ENCODE measurements at regions not wholly inside any gene's neighbourhood (a gene's known extent, or its start where the extent isn't known, plus 50 kb on each side); places are given as distances from the start of the nearest gene placed in this dataset.

GRCh38 chr1:168474322-168474721, 69.5 kb downstream of the XCL2 start:
- no peak overlapping the region for H3K27ac ChIP-seq (ENCODE audit: control insufficient read depth, insufficient read depth)
- in situ Hi-C loops (cut with MboI), result no loop called here
- no TSS peak for BruUV-seq (replicated peaks)
- RAD21 ChIA-PET (ENCODE audit: unreplicated experiment), result no interaction called here
- intact Hi-C loops (cut with micrococcal nuclease; ENCODE audit: unreplicated experiment), result no loop called here
- SMC1A ChIA-PET (ENCODE audit: uncharacterized antibody, unreplicated experiment), result interaction anchor here (0.9 kb wide), 2 partner anchors 10 to 659 kb away, joined by 3 read pairs; no protein-coding TSS in a partner anchor
- no peak for ATAC-seq
- H3K36me3 ChIP-seq (ENCODE audit: control insufficient read depth in 2 of 2, insufficient read depth in 2 of 2, low read length in 1 of 2), result no peaks in the 10 kb centered on the region
- no peak for FAIRE-seq
- 17% methylated on average over 1 of the region's 1 CpG for whole genome bisulfite sequencing (ENCODE audit: insufficient coverage, insufficient replicate concordance, low lambda C conversion rate, missing lambda C conversion rate)
- no peak overlapping the region for H2AFZ ChIP-seq (ENCODE audit: control insufficient read depth, low read depth, low read length)
- DNase-seq (ENCODE audit: low read depth, low spot score), result no peak
- peaks cover 6% of the 10 kb centered on the region; the same call in 2 of the 3 replicates for H3K9me3 ChIP-seq (replicated peaks; ENCODE audit: control insufficient read depth, insufficient read depth, low read length)
- no peak overlapping the region for H3K4me2 ChIP-seq (ENCODE audit: control insufficient read depth, insufficient read depth)
- no peaks in the 10 kb centered on the region for H3K27me3 ChIP-seq (replicated peaks in 1 of 2; ENCODE audit: control insufficient read depth in 2 of 2, insufficient read depth in 2 of 2, low read length in 1 of 2)
- no peaks in the 10 kb centered on the region for H4K20me1 ChIP-seq (ENCODE audit: control insufficient read depth, insufficient read depth)
- H3K4me3 ChIP-seq, result no peak overlapping the region
- H3K79me2 ChIP-seq (ENCODE audit: control insufficient read depth, insufficient read depth, low read length), result no peaks in the 10 kb centered on the region
- CTCF ChIA-PET, result interaction anchor here (1.4 kb wide), 1 partner anchor 8 kb away, joined by 3 read pairs; no protein-coding TSS in a partner anchor
- no peaks in the 10 kb centered on the region for H3K4me1 ChIP-seq (ENCODE audit: control insufficient read depth, insufficient read depth, low read length)
- no peak overlapping the region for H3K9ac ChIP-seq (ENCODE audit: control insufficient read depth, insufficient read depth, low read length)
- POLR2A ChIA-PET, result no interaction called here
- TF ChIP-seq E2F8 (IDR thresholded peaks at IDR 0.05; ENCODE audit: low read depth, partially characterized antibody) (no peak), JUND (IDR thresholded peaks at IDR 0.05; ENCODE audit: low read depth, low read length) (no peak), SMAD5 (IDR thresholded peaks at IDR 0.05; ENCODE audit: low read depth) (no peak), BCLAF1 (IDR thresholded peaks at IDR 0.05) (no peak), PRDM15 (CRISPR knock-in tag; IDR thresholded peaks at IDR 0.05) (no peak), DPF2 (IDR thresholded peaks at IDR 0.05) (no peak), ATF7 (IDR thresholded peaks at IDR 0.05; ENCODE audit: low read depth) (no peak), CHD4 (IDR thresholded peaks at IDR 0.05) (no peak), RAD21 (IDR thresholded peaks at IDR 0.05; ENCODE audit: insufficient read depth, low read depth, low read length) (no peak), IKZF1 (conservative IDR thresholded peaks at IDR 0.05) (no peak), HDAC6 (IDR thresholded peaks at IDR 0.05; ENCODE audit: unreplicated experiment) (no peak)
- TF ChIP-seq, protein P1, sequence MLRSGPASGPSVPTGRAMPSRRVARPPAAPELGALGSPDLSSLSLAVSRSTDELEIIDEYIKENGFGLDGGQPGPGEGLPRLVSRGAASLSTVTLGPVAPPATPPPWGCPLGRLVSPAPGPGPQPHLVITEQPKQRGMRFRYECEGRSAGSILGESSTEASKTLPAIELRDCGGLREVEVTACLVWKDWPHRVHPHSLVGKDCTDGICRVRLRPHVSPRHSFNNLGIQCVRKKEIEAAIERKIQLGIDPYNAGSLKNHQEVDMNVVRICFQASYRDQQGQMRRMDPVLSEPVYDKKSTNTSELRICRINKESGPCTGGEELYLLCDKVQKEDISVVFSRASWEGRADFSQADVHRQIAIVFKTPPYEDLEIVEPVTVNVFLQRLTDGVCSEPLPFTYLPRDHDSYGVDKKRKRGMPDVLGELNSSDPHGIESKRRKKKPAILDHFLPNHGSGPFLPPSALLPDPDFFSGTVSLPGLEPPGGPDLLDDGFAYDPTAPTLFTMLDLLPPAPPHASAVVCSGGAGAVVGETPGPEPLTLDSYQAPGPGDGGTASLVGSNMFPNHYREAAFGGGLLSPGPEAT (IDR thresholded peaks at IDR 0.05; ENCODE audit: low read depth), result no peak
- TF ChIP-seq, protein P2, sequence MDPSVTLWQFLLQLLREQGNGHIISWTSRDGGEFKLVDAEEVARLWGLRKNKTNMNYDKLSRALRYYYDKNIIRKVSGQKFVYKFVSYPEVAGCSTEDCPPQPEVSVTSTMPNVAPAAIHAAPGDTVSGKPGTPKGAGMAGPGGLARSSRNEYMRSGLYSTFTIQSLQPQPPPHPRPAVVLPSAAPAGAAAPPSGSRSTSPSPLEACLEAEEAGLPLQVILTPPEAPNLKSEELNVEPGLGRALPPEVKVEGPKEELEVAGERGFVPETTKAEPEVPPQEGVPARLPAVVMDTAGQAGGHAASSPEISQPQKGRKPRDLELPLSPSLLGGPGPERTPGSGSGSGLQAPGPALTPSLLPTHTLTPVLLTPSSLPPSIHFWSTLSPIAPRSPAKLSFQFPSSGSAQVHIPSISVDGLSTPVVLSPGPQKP (IDR thresholded peaks at IDR 0.05; ENCODE audit: low read depth, low read length), result no peak

Data from GM12878 (cell line).